H1 (cell line): ENCODE measurements at regions not wholly inside any gene's neighbourhood (a gene's known extent, or its start where the extent isn't known, plus 50 kb on each side); places are given as distances from the start of the nearest gene placed in this dataset.

ENCODE experiments used
- CTCF ChIA-PET: fragments of 300-600 bp; sonication (Branson Sonifier 250); formaldehyde crosslinking; loops from one replicate; lab custom pipeline; 2021; ENCODE audit not compliant: partially characterized antibody; lab: Charles Lee
- POLR2A ChIA-PET: fragments of 300-600 bp; sonication (Branson Sonifier 250); formaldehyde crosslinking; loops from one replicate; lab custom pipeline; 2021; ENCODE audit warnings: inconsistent platforms; ENCODE audit not compliant: partially characterized antibody; lab: Charles Lee
- DNase-seq, 2 experiments: peaks; one replicate each; pipeline versions ENCODE4 v3.0.0 to v3.0.0-alpha.2; 2010 to 2022; ENCODE audit warnings: low spot score in 2 of 2, low read depth in 1 of 2, mixed read lengths in 1 of 2
- FAIRE-seq: peaks from 2 replicates; lab custom pipeline; 2011; peaks lifted over from hg19 to GRCh38; lab: Jason Lieb, UNC
- H2AFZ ChIP-seq: 2 replicates; pipeline ENCODE4 v1.8.1; 2012; ENCODE audit warnings: low read length, inconsistent platforms
- H2AK5ac ChIP-seq: 2 replicates; pipeline ENCODE4 v1.6.1; 2013; ENCODE audit warnings: low read depth, low read length
- H2BK120ac ChIP-seq: replicated peaks from 2 replicates; pipeline ENCODE3; 2013; ENCODE audit warnings: low read depth, low read length, inconsistent platforms
- H2BK12ac ChIP-seq: 2 replicates; pipeline ENCODE4 v1.6.1; 2013; ENCODE audit warnings: low read depth, low read length
- H2BK15ac ChIP-seq: 2 replicates; pipeline ENCODE4 v1.6.1; 2013; ENCODE audit warnings: low read length
- H2BK20ac ChIP-seq: 2 replicates; pipeline ENCODE4 v1.6.1; 2013; ENCODE audit warnings: low read length
- H2BK5ac ChIP-seq: 2 replicates; pipeline ENCODE4 v1.6.1; 2013; ENCODE audit warnings: low read depth, low read length
- H3K14ac ChIP-seq: 2 replicates; pipeline ENCODE4 v1.6.1; 2013; ENCODE audit warnings: inconsistent platforms; ENCODE audit not compliant: insufficient read length
- H3K18ac ChIP-seq: 2 replicates; pipeline ENCODE4 v1.6.1; 2013; ENCODE audit warnings: low read length; ENCODE audit errors: extremely low read depth
- H3K23ac ChIP-seq: 2 replicates; pipeline ENCODE4 v1.6.1; 2013; ENCODE audit warnings: inconsistent platforms; ENCODE audit not compliant: insufficient read length
- H3K23me2 ChIP-seq: 2 replicates; pipeline ENCODE4 v1.6.1; 2013; ENCODE audit warnings: low read depth, low read length
- H3K27ac ChIP-seq: 2 replicates; pipeline ENCODE4 v1.6.1; 2011; ENCODE audit warnings: low read depth, low read length, inconsistent platforms
- H3K27me3 ChIP-seq, 4 experiments: replicated peaks in 1 of 4; 1 replicate in 1 of 4; 2 replicates in 3 of 4; pipeline versions ENCODE4 v1.6.1 to v1.8.1; 2011 to 2013; ENCODE audit warnings: low read length in 3 of 4, mild to moderate bottlenecking in 3 of 4, inconsistent platforms in 2 of 4, mixed read lengths in 2 of 4, moderate library complexity in 1 of 4; ENCODE audit not compliant: control insufficient read depth in 3 of 4, insufficient read depth in 3 of 4; ENCODE audit errors: extremely low read depth in 1 of 4
- H3K36me3 ChIP-seq, 4 experiments: 2 replicates each; pipeline versions ENCODE4 v1.6.1 to v1.8.1; 2011 to 2013; ENCODE audit warnings: mild to moderate bottlenecking in 4 of 4, low read length in 3 of 4, moderate library complexity in 2 of 4, control low read depth in 1 of 4, inconsistent platforms in 1 of 4; ENCODE audit not compliant: insufficient read depth in 4 of 4, control insufficient read depth in 2 of 4
- H3K4ac ChIP-seq: replicated peaks from 2 replicates; pipeline ENCODE3; 2013; ENCODE audit warnings: low read length, low read depth, mixed read lengths, inconsistent platforms; ENCODE audit not compliant: insufficient read length
- H3K4me1 ChIP-seq, 4 experiments: replicated peaks in 1 of 4; 1 replicate in 1 of 4; 2 replicates in 3 of 4; pipeline versions ENCODE4 v1.6.1 to v1.8.1; 2011 to 2013; ENCODE audit warnings: low read length in 3 of 4, inconsistent platforms in 2 of 4, mixed read lengths in 1 of 4; ENCODE audit not compliant: insufficient read depth in 4 of 4, control insufficient read depth in 3 of 4
- H3K4me2 ChIP-seq, 2 experiments: 2 replicates each; pipeline versions ENCODE4 v1.6.1 to v1.8.1; 2011 to 2013; ENCODE audit warnings: low read depth in 2 of 2, low read length in 2 of 2, control low read depth in 1 of 2, inconsistent platforms in 1 of 2, mild to moderate bottlenecking in 1 of 2; ENCODE audit not compliant: insufficient read depth in 1 of 2
- H3K4me3 ChIP-seq, 4 experiments: fragments of 200-600, 300-600 bp in 1 of 4; sonication (generic), shearing (Covaris generic), sonication (Bioruptor Twin) in 1 of 4; 2 replicates each; pipeline versions ENCODE4 v1.5.1 to v1.8.1; 2011 to 2016; ENCODE audit warnings: low read length in 4 of 4, low read depth in 3 of 4, control low read depth in 2 of 4, inconsistent platforms in 2 of 4, mild to moderate bottlenecking in 2 of 4, mixed read lengths in 1 of 4, moderate library complexity in 1 of 4; ENCODE audit not compliant: insufficient read depth in 2 of 4; ENCODE audit errors: extremely low read depth in 1 of 4
- H3K56ac ChIP-seq: replicated peaks from 2 replicates; pipeline ENCODE3; 2013; ENCODE audit warnings: low read depth, mild to moderate bottlenecking, mixed read lengths, low read length, inconsistent platforms; ENCODE audit not compliant: insufficient read length
- H3K79me1 ChIP-seq: 2 replicates; pipeline ENCODE4 v1.6.1; 2013; ENCODE audit warnings: low read depth, low read length, control low read depth
- H3K79me2 ChIP-seq, 2 experiments: 2 replicates each; pipeline versions ENCODE4 v1.6.1 to v1.8.1; 2012 to 2013; ENCODE audit warnings: low read length in 2 of 2, mild to moderate bottlenecking in 2 of 2, inconsistent platforms in 1 of 2; ENCODE audit not compliant: insufficient read depth in 2 of 2, control insufficient read depth in 1 of 2
- H3K9ac ChIP-seq, 4 experiments: replicated peaks in 1 of 4; 1 replicate in 1 of 4; 2 replicates in 3 of 4; pipeline versions ENCODE4 v1.6.1 to v1.8.1; 2011 to 2013; ENCODE audit warnings: low read depth in 3 of 4, low read length in 3 of 4, control low read depth in 2 of 4, mild to moderate bottlenecking in 2 of 4, moderate library complexity in 2 of 4, inconsistent platforms in 1 of 4; ENCODE audit errors: extremely low read depth in 1 of 4
- H3K9me3 ChIP-seq, 2 experiments: 2 replicates each; pipeline versions ENCODE4 v1.6.1 to v1.8.1; 2012 to 2013; ENCODE audit warnings: mild to moderate bottlenecking in 2 of 2, moderate library complexity in 2 of 2, control low read depth in 1 of 2, inconsistent platforms in 1 of 2, low read depth in 1 of 2, low read length in 1 of 2, mixed read lengths in 1 of 2; ENCODE audit not compliant: insufficient read depth in 2 of 2
- H4K20me1 ChIP-seq, 2 experiments: replicated peaks in 1 of 2; 2 replicates each; pipeline versions ENCODE3 to v1.8.1; 2011 to 2013; ENCODE audit warnings: inconsistent platforms in 2 of 2, low read length in 2 of 2, mild to moderate bottlenecking in 1 of 2; ENCODE audit not compliant: insufficient read depth in 2 of 2, control insufficient read depth in 1 of 2
- H4K5ac ChIP-seq: 2 replicates; pipeline ENCODE4 v1.6.1; 2013; ENCODE audit warnings: low read length, low read depth, mixed read lengths, inconsistent platforms; ENCODE audit not compliant: insufficient read length
- H4K8ac ChIP-seq: 2 replicates; pipeline ENCODE4 v1.8.0; 2013; ENCODE audit warnings: mild to moderate bottlenecking, moderate library complexity, low read length, inconsistent platforms; ENCODE audit not compliant: insufficient read depth; ENCODE audit errors: extremely low read depth
- H4K91ac ChIP-seq: replicated peaks from 2 replicates; pipeline ENCODE3; 2013; ENCODE audit warnings: low read length, mixed read lengths, inconsistent platforms; ENCODE audit not compliant: insufficient read length
- BRCA1 ChIP-seq: IDR thresholded peaks from 2 replicates; pipeline ENCODE4 v1.6.1; 2012; ENCODE audit warnings: low read depth, low read length, improper control_type of control experiment
- CBX8 ChIP-seq: fragments of 300-800, 300-1000 bp; sonication (generic); IDR thresholded peaks from 2 replicates; pipeline ENCODE4 v1.7.1; 2016; ENCODE audit warnings: low read depth, low read length, borderline replicate concordance
- CHD1 ChIP-seq: IDR thresholded peaks from 2 replicates; pipeline ENCODE4 v1.6.1; 2012; ENCODE audit warnings: low read depth, low read length, improper control_type of control experiment
- CHD2 ChIP-seq: IDR thresholded peaks from 2 replicates; pipeline ENCODE4 v1.6.1; 2012; ENCODE audit warnings: low read length, improper control_type of control experiment
- EZH2 ChIP-seq: fragments of 200-600 bp; sonication (generic); IDR thresholded peaks from 2 replicates; pipeline ENCODE4 v1.7.1; 2012; ENCODE audit warnings: low read depth, mild to moderate bottlenecking, moderate library complexity, low read length, inconsistent platforms; ENCODE audit not compliant: severe bottlenecking
- GABPA ChIP-seq: IDR thresholded peaks from 2 replicates; pipeline ENCODE4 v1.6.1; 2011; ENCODE audit warnings: mild to moderate bottlenecking, low read length, moderate library complexity, borderline replicate concordance; ENCODE audit not compliant: insufficient read depth
- POU5F1 ChIP-seq: IDR thresholded peaks from 2 replicates; pipeline ENCODE4 v1.6.1; 2011; ENCODE audit warnings: low read depth, mild to moderate bottlenecking, low read length, moderate library complexity
- RAD21 ChIP-seq, 2 experiments: IDR thresholded peaks in 1 of 2; conservative IDR thresholded peaks in 1 of 2; 2 replicates each; pipeline ENCODE4 v1.6.1; 2011; ENCODE audit warnings: low read depth in 2 of 2, low read length in 2 of 2, improper control_type of control experiment in 1 of 2, inconsistent platforms in 1 of 2, mild to moderate bottlenecking in 1 of 2, moderate library complexity in 1 of 2
- RBBP5 ChIP-seq: IDR thresholded peaks from 2 replicates; pipeline ENCODE4 v1.7.1; 2012; ENCODE audit warnings: low read depth, mild to moderate bottlenecking, inconsistent platforms, low read length, moderate library complexity, borderline replicate concordance
- SIN3A ChIP-seq, 2 experiments: IDR thresholded peaks in 1 of 2; conservative IDR thresholded peaks in 1 of 2; 2 replicates each; pipeline ENCODE4 v1.6.1; 2011 to 2012; ENCODE audit warnings: low read length in 2 of 2, improper control_type of control experiment in 1 of 2, low read depth in 1 of 2, mild to moderate bottlenecking in 1 of 2
- SP1 ChIP-seq: IDR thresholded peaks from 2 replicates; pipeline ENCODE4 v1.6.1; 2011; ENCODE audit warnings: low read depth, low read length
- TBP ChIP-seq: IDR thresholded peaks from 2 replicates; pipeline ENCODE4 v1.6.1; 2011; ENCODE audit warnings: low read depth, low read length, improper control_type of control experiment
- WGBS, 2 experiments: shearing (Covaris generic) in 1 of 2; methylation state at CpG; one replicate each; pipeline versions ENCODE4 v1.1.6 to v1.1.7; 2013 to 2015; ENCODE audit warnings: low lambda C conversion rate in 2 of 2, mixed read lengths in 2 of 2, inconsistent platforms in 1 of 2, low coverage in 1 of 2, missing lambda C conversion rate in 1 of 2; ENCODE audit not compliant: insufficient replicate concordance in 2 of 2, insufficient coverage in 1 of 2, insufficient read length in 1 of 2; ENCODE audit errors: extremely low coverage in 1 of 2, missing lambda C conversion rate in 1 of 2; 5-methylcytosine and 5-hydroxymethylcytosine counted together
- TF ChIP-seq, protein P1 (sequence below): IDR thresholded peaks from 2 replicates; pipeline ENCODE4 v1.6.1; 2012; ENCODE audit warnings: inconsistent platforms

DNA sequence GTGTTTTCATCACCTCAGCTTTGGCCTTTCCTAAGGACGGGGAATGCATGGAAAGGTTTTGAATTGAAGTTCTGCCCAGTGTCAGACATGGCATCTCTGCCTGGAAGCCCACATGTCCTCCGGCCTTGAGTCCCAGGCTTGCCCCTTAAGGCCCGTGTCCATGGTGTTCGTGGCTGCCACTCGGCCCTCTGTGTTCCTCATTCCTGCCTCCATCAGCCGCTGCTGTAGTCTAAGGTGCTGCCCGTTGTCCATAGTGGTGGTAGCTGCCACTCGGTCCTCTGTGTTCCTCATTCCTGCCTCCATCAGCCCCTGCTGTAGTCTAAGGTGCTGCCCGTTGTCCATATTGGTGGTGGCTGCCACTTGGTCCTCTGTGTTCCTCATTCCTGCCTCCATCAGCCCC lies 180.7 kb upstream of the SHH start:
- no peak overlapping the region for H4K8ac ChIP-seq
- H3K18ac ChIP-seq = no peak overlapping the region
- 87% methylated on average over 9 of the region's 9 CpGs; no CpG with 5 or more reads in 1 of the 2 experiments for WGBS, 2 experiments
- POLR2A ChIA-PET = no interaction called here
- no peak overlapping the region for H3K9ac ChIP-seq
- no peak overlapping the region for H2AFZ ChIP-seq
- H3K9me3 ChIP-seq = peaks cover 5 to 19% of the 10 kb centered on the region in 2 experiments; a peak in 2 of 4 replicates
- no peaks in the 10 kb centered on the region for H3K79me1 ChIP-seq
- DNase-seq = peak in 1 of 2 experiments; percentile 10
- no peaks in the 10 kb centered on the region for H3K36me3 ChIP-seq
- no peak overlapping the region for H3K56ac ChIP-seq
- H3K23ac ChIP-seq = no peak overlapping the region
- H3K4me1 ChIP-seq = no peaks in the 10 kb centered on the region
- H2BK5ac ChIP-seq = no peak overlapping the region
- H2BK120ac ChIP-seq = no peak overlapping the region
- H4K5ac ChIP-seq = no peak overlapping the region
- H2BK20ac ChIP-seq = no peak overlapping the region
- no peaks in the 10 kb centered on the region for H3K27me3 ChIP-seq
- TF ChIP-seq POU5F1 = no peak
- no peak for TF ChIP-seq RBBP5
- no peak for TF ChIP-seq SP1
- TF ChIP-seq CHD2 = no peak
- TF ChIP-seq, protein P1, sequence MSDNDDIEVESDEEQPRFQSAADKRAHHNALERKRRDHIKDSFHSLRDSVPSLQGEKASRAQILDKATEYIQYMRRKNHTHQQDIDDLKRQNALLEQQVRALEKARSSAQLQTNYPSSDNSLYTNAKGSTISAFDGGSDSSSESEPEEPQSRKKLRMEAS = no peak
- no peak for TF ChIP-seq GABPA
- TF ChIP-seq EZH2 = no peak
- no peak for TF ChIP-seq CHD1
- no peak for TF ChIP-seq TBP
- TF ChIP-seq SIN3A (conservative IDR thresholded peaks at IDR 0.05 in 1 of 2, IDR thresholded peaks at IDR 0.05 in 1 of 2; ENCODE audit: low read depth in 1 of 2, low read length in 2 of 2) = no peak
- TF ChIP-seq CBX8 = no peak
- TF ChIP-seq RAD21 (IDR thresholded peaks at IDR 0.05 in 1 of 2, conservative IDR thresholded peaks at IDR 0.05 in 1 of 2; ENCODE audit: low read depth in 2 of 2, low read length in 2 of 2) = no peak
- no peak for TF ChIP-seq BRCA1
- no peak overlapping the region for H3K4me3 ChIP-seq
- H3K79me2 ChIP-seq = no peaks in the 10 kb centered on the region
- H4K91ac ChIP-seq = no peak overlapping the region
- H3K23me2 ChIP-seq = no peaks in the 10 kb centered on the region
- H3K14ac ChIP-seq = no peak overlapping the region
- H4K20me1 ChIP-seq = no peaks in the 10 kb centered on the region
- H3K4ac ChIP-seq = no peak overlapping the region
- CTCF ChIA-PET = no interaction called here
- no peak overlapping the region for H2BK15ac ChIP-seq
- no peak for FAIRE-seq
- H2BK12ac ChIP-seq = no peak overlapping the region
- no peak overlapping the region for H3K4me2 ChIP-seq
- H2AK5ac ChIP-seq = no peak overlapping the region
- no peak overlapping the region for H3K27ac ChIP-seq
